Activated T-helper 17 cell treated with anti-CD3 and anti-CD28 coated beads, Interleukin-2, amount 50 U/mL, for 72 hours (primary cell): ENCODE measurements at regions not wholly inside any gene's neighbourhood (a gene's known extent, or its start where the extent isn't known, plus 50 kb on each side); places are given as distances from the start of the nearest gene placed in this dataset.
"Not testable (repeated sequence)": the region's sequence is repeated elsewhere in the genome, so short reads cannot be mapped to it uniquely, and the experiment has no call there.

Source experiments
- ATAC-seq: fragments of 150-1000 bp; cut with Tn5 transposase; replicated peaks from 2 replicates; pipeline ENCODE4 v1.10.0; 2021; ENCODE audit warnings: mild to moderate bottlenecking, moderate library complexity
- H3K27ac Mint-ChIP-seq: one replicate; pipeline ENCODE4 v1.8.0; 2022; ENCODE audit warnings: mixed read lengths
- H3K27me3 Mint-ChIP-seq: one replicate; pipeline ENCODE4 v1.8.0; 2022; ENCODE audit warnings: mixed read lengths
- H3K36me3 Mint-ChIP-seq: one replicate; pipeline ENCODE4 v1.8.0; 2022; ENCODE audit warnings: low read depth, mild to moderate bottlenecking, mixed read lengths
- H3K4me1 Mint-ChIP-seq: one replicate; pipeline ENCODE4 v1.8.0; 2022; ENCODE audit warnings: mixed read lengths
- H3K4me3 Mint-ChIP-seq: one replicate; pipeline ENCODE4 v1.8.0; 2022; ENCODE audit warnings: mild to moderate bottlenecking, mixed read lengths
- H3K9me3 Mint-ChIP-seq: one replicate; pipeline ENCODE4 v1.8.0; 2022; ENCODE audit warnings: mixed read lengths

- no peak for ATAC-seq
- Mint-ChIP-seq H3K4me3 (peak overlapping the region; percentile 41), H3K27me3 (peaks cover 48% of the 10 kb centered on the region), H3K36me3 (no peaks in the 10 kb centered on the region), H3K9me3 (no peaks in the 10 kb centered on the region), H3K4me1 (no peaks in the 10 kb centered on the region), H3K27ac (no peak overlapping the region)
Observed at GRCh38 chr14:103280278-103280928, 53.6 kb upstream of the EIF5 start.

GRCh38 chr14:103281496-103282231, 52.4 kb upstream of the EIF5 start:
- Mint-ChIP-seq H3K27me3 (peaks cover 50% of the 10 kb centered on the region), H3K27ac (no peak overlapping the region), H3K4me1 (no peaks in the 10 kb centered on the region), H3K9me3 (no peaks in the 10 kb centered on the region), H3K4me3 (no peak overlapping the region), H3K36me3 (no peaks in the 10 kb centered on the region)
- no peak for ATAC-seq

- not testable (repeated sequence) for H3K27ac Mint-ChIP-seq, H3K4me3 Mint-ChIP-seq, H3K9me3 Mint-ChIP-seq, H3K4me1 Mint-ChIP-seq, ATAC-seq, H3K36me3 Mint-ChIP-seq
- H3K27me3 Mint-ChIP-seq, result peaks cover 50% of the 10 kb centered on the region
Observed at GRCh38 chr14:103282309-103282708, 51.7 kb upstream of the EIF5 start.

- Mint-ChIP-seq H3K4me1 (no peaks in the 10 kb centered on the region), H3K36me3 (no peaks in the 10 kb centered on the region), H3K4me3 (no peak overlapping the region), H3K27me3 (peaks cover 53% of the 10 kb centered on the region), H3K9me3 (no peaks in the 10 kb centered on the region), H3K27ac (no peak overlapping the region)
- no peak for ATAC-seq
Observed at GRCh38 chr14:103282932-103283331, 51.1 kb upstream of the EIF5 start.

GRCh38 chr14:103283916-103284315, 50.1 kb upstream of the EIF5 start:
- Mint-ChIP-seq H3K27ac (no peak overlapping the region), H3K36me3 (no peaks in the 10 kb centered on the region), H3K4me3 (no peak overlapping the region), H3K4me1 (no peaks in the 10 kb centered on the region), H3K27me3 (peaks cover 54% of the 10 kb centered on the region), H3K9me3 (no peaks in the 10 kb centered on the region)
- no peak for ATAC-seq
